Activated T-cell treated with anti-CD3 and anti-CD28 coated beads for 48 hours (primary cell): ENCODE measurements at regions not wholly inside any gene's neighbourhood (a gene's known extent, or its start where the extent isn't known, plus 50 kb on each side); places are given as distances from the start of the nearest gene placed in this dataset.
"Not testable (repeated sequence)": the region's sequence is repeated elsewhere in the genome, so short reads cannot be mapped to it uniquely, and the experiment has no call there.

Experiments
- DNase-seq: peaks from one replicate; pipeline ENCODE4 v3.0.0-alpha.2; 2020; ENCODE audit warnings: low read depth

DNA sequence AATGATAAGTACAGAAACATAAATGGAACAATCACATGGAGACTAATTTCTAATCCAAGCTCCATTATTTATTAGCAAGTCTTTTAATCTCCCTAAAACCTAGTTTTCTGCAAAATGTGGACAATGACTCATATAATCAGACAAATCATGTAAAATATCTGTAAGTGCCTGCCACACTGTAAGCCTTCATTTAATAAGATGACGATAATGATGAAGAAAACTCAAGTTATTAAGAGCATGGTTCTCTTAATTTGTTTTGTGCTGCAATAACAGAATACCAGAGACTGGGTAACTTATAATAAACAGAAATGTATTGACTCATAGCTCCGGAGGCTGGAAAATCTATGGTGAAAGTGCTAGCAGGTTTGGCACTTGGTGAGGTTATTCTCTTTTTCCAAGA is 535.3 kb upstream of the LRFN5 start:
- DNase-seq, result no peak

DNA sequence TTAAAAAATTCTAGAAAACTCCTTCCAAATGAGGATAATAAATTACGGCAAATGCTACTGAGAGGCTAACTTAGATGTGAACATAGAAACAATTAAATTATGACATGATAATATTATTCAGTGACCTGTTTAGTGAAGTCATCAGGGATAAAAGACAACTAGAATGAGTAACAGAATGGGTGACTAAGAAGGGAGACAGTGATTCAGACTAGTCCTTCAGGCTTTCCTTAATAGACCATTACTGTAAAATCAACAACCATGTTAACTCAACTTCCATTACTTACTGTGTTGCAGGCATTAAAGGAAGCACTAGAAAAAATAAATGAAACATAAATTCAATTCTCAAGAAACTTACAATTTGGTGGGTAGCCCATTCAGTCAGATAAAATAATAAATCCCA is 543.9 kb upstream of the LRFN5 start:
- no peak for DNase-seq

DNA sequence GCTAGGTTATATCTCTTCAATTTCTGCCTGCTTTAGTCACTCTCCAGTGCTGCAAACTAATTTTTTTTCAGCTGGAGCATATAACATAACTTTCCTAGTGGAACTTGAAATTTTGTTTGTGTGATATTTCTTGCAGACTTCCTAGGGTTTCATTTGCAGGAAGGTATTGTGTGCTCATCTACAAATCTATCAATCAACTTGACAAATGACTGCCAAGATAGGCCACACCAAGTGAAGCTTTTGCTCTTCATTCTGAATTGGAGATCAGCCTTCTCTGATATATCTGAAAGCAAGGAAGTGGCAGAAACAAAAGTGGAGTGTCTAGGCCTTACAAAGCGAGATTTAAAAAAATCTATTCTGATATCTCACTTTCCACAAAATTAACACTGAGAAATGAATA is 551.1 kb upstream of the LRFN5 start:
- DNase-seq, result no peak

DNA sequence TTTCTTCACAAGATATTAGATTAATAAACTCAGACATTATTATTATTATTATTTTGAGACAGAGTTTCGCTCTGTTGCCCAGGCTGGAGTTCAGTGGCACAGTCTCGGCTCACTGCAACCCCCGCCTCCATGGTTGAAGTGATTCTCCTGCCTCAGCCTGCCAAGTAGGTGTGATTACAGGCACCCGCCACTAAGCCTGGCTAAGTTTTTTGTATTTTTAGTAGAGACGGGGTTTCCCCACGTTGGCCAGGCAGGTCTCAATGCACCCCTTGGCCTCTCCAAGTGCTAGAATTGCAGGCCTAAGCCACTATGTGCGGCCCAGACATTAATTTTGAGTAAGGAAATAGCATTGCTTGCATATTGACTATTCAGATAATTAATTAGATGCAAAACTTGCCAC is 554.9 kb upstream of the LRFN5 start:
- no peak for DNase-seq

DNA sequence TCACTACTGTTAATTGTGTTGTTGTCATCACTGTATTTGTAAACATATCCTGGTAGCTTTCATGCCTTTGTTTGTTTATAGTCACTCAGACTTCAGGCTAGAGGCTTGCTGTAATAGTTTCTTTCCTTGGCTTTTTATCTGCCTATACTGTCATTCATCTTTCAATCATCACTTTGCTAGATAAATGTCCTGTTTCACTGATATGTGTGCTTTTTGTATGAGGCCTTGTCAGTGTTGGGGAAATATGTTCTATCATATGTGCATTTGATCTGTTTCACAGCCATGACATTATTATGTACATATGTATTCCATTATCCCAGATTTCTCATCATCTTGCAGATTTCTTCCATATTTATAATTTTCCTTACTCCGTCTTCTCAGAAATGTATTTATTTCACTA is 558.9 kb upstream of the LRFN5 start:
- DNase-seq, result no peak

DNA sequence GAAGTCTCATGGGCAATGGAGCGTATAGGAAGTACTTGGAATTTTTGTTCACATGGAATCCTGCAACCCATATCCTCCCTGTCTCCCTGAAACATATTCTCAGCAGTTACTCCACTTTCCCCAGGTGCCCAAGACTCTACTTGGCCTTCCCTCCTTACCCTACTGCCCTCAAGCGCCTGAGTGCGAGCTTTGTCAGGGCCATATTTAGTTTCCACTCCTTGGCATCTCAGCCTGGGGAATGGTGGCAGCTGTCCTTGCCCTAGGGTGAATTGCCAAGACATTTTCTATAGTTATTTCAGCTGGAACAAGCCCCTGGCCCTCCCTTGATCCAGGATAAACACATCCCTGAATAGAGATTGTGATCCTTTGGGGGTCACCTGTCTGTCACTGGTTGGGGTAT is 569.3 kb upstream of the LRFN5 start:
- no peak for DNase-seq

DNA sequence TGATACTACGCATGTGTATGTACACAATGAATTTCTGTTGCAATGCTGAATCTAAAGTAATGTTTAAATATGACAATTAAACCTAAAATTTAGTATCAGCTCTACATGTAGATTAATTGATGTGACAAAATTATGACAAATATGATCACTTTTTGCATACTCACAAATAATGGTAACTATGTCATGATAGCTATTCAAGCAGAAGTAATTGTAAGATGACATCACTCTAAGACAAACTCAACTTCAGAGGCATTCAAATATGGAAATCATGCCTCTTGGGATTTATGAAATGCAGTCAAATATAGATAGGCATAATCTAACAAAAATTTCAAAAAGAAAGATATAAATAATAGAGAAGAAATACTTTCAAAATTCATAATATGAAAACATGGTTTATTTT is 571.7 kb upstream of the LRFN5 start:
- DNase-seq, result no peak

DNA sequence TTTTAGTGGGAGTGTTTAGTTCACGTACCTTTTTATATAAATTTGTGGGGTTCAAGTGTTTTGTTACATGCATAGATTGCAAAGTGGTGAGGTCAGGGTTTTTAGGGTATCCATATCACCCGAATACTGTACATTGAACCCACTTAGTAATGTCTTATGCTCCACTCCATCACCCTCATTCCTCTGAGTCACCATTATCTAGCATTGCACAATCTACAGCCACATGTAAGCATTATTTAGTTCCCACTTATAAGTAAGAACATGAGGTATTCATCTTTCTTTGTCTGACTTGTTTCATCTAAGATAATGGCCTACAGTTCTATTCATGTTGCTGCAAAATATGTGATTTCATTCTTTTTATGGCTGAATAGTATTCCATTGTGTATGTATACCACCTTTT is 583.7 kb upstream of the LRFN5 start:
- no peak for DNase-seq

DNA sequence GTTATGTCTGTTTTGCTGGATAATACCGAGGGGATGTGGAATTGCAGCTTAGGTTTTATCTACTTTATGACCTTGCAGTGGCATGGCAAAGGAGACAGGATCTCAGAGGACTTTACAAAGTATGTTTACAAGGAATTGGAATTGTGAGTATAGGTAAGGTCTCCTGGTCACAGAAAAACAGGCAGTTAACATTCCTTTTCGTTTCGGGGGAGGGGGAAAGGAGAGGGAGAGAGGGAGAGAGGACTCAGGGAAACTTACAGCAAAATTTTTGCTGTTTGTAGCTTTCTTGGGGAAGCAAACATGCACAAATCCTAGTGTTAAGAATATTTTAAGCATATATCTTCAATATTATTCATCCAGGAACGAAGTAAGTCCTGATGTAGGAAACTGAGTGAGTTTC is 590.5 kb upstream of the LRFN5 start:
- no peak for DNase-seq

DNA sequence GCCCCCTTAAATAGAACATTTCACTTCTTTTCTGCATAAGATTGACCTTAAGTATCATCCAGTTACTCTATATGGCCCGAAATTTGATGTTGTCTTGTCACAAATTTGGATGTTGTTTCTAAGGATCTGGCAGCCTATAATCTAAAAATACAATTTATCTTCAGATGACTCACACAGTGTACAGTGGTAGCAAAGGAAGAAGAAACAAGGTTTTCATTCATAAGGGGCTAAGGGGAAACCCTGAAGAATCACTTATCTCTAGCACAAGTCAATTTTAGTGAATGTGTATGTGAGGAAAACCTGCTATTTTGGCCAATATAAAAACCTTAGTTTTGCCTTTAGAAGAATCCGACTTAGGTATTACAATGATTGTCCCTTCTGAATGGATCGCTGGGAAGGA is 606.3 kb upstream of the LRFN5 start:
- DNase-seq, result no peak

DNA sequence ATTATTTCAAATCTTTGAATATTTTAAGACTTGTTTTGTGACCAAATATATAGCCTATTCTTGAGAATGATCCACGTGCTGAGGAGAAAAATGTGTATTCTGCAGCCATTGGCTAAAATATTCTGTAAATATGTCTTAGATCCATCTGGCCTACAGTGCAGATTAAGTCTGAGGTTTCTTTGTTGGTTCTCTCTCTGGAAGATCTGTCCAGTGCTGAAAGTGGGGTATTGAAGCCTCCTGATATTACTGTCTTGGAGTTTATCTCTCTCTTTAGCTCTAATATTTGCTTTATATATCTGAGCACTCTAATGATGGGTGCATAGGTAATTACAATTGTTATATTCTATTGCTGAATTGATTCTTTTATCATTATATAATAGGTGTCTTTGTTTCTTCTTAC is 617.4 kb upstream of the LRFN5 start:
- no peak for DNase-seq

DNA sequence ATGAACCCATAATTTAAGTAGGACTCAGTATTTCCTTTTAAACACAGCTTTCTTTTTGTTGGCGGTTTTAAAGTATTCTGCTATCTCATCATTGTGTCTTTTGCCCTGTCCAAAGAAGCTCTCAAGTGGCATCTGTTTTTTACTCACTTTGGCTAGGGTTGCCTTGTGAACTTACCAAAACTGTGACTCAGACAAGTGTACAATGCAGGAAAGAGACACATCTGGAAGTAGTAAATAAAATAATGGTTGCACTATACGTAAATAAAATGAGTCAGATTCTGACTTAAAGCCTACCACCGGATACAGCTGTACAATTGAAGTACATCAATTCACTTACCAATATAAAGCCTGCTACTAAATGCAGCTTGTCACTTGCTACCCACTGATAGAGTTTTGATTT is 619.2 kb upstream of the LRFN5 start:
- DNase-seq, result no peak

DNA sequence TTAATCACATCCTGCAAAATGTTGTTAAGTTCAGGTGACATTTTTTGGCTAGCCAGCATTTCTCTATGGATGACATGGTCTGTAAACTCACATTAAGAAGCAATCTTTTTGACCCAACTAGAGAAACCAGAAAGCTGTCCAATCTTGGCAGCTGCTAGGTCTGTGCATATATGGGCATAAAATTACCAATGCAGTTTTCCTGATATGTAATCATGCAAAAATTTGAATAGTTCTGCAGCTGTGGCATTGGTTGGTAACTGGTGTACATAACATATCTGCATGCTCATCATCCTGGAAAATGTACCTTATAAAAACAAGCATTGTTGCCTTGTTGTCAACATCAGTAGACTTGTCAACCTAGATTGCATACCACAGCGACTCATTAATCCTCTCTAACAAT is 620.0 kb upstream of the LRFN5 start:
- no peak for DNase-seq

DNA sequence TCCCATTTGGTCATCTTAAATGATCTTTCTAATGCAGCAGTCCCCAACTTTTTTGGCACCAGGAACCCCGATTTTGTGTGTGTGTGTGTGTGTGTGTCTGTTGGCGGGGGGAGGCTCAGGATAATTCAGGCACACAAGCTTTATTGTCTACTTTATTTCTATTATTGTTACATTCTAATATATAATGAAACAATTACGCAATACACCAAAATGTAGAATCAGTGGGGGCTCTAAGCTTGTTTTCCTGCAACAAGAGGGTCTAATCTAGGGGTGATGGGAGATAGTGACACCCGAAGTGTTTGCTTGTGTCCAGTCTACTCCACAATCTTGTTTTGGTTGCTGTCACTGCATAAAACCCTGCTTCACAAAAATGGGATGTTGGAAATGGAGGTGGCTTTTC is 621.1 kb upstream of the LRFN5 start:
- no peak for DNase-seq

DNA sequence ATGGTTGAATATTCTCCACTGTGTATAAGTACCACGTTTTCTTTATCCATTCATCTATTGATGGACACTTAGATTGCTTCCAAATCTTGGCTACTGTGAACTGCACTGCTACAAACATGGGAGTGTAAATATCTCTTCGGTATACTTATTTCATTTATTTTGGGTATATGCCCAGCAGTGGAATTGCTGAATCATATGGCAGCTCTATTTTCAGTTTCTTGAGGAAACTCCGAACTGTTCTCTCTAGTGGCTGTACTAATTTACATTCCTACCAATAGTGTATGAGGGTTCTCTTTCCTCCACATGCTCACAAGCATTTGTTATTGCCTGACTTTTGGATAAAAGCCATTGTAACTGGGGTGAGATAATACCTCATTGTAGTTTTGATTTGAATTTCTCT is 623.1 kb upstream of the LRFN5 start:
- no peak for DNase-seq

DNA sequence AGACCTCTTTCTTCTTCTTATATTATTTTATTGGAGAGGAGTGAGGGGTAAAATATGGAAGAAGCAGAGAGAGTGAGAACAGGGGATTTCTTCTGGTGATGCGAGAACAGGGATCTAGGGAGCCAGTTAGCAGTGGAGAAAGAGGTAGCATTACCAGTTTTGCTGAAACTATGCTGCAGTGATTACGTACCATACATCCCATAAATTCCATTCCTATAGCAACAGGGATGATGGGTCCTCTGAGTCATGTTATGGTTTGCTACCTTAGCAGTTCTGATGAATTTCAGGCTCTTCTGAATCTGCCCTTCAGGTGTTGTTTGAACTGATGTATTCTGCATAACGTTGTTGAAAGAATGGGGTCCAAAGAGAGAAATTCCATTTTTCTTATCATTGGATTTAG is 625.4 kb upstream of the LRFN5 start:
- DNase-seq, result no peak

DNA sequence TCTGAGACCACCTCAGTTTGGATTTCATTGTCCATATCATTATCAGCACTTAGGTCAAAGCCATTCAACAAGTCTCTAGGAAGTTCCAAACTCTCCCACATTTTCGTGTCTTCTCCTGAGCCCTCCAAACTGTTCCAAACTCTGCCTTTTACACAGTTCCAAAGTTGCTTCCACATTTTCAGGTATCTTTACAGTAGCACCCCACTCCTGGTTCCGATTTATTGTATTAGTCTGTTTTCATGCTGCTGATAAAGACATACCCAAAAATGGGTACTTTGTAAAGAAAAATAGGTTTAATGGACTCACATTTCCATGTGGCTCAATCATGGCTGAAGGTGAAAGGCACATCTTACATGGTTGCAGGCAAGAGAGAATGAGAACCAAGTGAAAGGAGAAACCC is 646.4 kb upstream of the LRFN5 start:
- not testable (repeated sequence) for DNase-seq

DNA sequence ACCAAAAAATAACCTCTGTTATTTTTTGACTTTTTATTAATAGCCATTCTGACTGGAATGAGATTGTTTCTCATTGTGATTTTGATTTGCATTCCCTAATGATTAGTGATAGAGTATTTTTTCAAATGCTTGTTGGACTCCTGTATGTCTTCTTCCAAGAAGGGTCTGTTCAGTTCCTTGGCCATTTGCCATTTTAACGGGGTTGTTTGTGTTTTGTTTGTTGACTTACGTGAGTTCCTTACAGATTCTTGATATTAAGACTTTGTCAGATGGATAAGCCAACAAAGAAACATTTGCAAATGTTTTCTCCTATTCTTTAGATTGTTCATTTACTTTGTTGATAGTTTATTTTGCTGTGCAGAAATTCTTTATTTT is 651.6 kb upstream of the LRFN5 start:
- DNase-seq, result no peak

DNA sequence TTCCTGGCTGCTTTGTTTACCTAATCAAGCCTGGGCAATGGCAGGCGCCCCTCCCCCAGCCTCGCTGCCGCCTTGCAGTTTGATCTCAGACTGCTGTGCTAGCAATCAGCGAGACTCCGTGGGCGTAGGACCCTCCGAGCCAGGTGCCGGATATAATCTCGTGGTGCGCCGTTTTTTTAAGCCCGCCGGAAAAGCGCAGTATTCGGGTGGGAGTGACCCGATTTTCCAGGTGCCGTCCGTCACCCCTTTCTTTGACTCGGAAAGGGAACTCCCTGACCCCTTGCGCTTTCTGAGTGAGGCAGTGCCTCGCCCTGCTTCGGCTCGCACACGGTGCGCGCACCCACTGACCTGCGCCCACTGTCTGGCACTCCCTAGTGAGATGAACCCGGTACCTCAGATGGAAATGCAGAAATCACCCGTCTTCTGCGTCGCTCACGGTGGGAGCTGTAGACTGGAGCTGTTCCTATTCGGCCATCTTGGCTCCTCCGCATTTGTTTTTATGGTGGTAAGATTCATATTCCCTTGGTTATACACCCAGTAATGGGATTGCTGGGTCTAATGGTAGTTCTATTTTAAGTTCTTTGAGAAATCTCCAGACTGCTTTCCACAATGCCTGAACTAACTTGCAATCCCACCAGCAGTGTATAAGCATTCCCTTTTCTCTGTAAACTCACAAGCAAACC is 652.1 kb upstream of the LRFN5 start:
- DNase-seq, result not testable (repeated sequence)

DNA sequence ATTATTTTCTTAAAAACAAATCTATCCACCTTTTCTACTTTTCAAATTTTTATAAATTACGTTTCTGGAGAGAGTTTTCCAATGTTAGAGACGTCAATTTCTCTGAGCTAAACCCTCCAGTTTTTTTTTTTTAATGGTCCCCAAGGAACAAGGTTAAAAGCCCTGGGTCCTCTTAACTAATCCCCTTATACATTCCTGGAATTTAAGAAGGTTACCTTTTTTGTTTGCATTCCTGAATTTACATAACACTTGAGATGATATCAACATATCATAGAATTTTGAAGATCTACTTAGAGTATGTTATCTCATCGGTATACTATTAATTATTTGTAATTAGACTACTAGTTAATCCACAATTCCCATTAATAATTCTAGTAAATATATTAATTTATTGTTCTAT is 662.2 kb upstream of the LRFN5 start:
- DNase-seq, result no peak

DNA sequence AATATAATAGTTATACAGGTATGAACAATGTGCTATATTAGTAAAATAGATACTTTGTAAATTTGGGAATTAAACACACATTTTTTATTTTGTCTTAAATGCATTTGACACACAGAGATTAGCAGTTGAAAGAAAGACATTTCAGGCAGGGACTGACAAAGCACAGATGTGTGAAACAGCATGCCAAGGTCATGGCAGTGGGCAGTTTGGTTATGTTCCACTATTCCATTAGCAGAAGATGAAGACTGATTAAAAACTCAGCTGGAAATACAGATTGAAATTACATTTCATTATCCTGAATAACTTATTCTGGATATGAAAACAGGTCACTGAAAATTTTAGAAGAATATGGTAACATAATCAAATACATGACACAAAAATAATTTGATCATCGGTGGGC is 669.8 kb upstream of the LRFN5 start:
- no peak for DNase-seq

DNA sequence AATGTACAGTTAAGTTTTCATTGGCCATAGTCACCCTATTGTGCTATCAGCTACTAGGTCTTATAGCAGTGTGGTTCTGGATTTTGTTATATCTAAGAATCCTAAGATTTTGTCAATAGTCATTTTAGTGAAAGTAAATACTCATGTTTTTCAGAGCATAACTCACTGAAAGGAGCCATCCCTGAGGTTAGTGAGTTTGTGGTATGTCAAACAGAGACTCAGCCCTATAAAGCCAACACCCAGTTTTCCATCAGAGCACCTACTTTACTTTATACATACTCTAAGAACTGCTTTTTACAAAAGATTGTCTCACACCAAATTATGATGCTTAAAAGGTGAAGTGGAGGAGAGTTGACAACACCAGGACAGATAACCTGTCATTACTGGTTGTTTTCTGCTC is 686.3 kb upstream of the LRFN5 start:
- DNase-seq, result no peak

DNA sequence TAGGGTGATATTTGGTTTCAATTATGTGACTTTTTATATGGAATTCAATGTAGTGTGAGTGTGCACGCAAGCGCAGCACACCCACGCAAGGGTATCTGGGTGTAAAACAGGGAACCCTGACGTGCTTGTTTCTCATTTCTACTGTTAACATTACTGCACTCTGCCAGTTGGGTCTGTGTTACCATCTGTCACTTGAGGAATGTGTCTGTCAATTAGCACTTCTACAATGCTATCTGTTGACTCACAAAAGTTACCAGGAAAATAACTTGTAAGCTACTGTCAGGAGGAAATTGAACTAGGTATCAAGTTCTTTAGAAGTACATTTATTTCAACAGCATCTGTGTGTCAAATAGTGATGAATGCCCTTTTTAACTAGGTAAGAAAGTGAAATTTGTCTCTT is 695.5 kb upstream of the LRFN5 start:
- DNase-seq, result no peak

DNA sequence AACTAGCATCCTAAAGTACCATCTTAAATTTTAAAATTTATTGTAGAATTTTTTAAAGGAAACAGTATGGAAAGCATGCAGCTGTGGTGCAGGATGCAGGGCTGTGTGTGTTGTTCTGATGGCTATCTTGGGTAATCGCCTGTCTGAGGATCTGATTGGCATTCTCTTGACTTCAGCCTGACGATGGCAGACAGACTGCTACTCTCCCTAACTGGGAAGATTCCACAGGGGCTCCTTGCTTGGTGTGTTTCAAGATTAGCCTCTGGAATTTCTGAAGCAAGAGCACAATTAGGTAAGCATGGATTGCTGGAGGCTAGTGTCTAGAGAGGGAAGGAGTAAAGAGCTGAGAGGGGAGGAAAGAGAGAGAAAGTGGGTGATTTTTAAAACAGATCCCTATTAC is 696.8 kb upstream of the LRFN5 start:
- DNase-seq, result no peak

DNA sequence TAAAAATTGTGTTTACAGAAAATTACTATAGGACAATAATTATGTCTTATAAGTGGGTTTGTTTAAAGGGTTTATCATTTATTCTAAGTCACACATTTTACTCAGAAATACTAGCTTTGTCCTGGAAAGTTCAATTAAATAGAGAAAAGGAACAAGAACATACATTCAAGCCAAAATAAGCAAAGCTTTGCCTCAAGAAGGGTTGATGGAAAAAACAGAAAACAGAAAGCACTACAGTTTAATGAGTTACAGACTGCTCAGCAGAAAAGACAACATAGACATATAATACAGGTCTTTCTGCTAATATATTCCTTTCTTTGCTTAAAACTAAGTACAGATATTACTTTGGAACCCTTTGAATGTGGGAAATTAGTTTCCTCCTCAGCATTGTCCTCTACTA is 703.0 kb upstream of the LRFN5 start:
- no peak for DNase-seq
